ENCODE measurements at regions not wholly inside any gene's neighbourhood (a gene's known extent, or its start where the extent isn't known, plus 50 kb on each side); places are given as distances from the start of the nearest gene placed in this dataset.

- no peak for TF ChIP-seq ATF2 (IDR thresholded peaks at IDR 0.05; ENCODE audit: low read length)
- no peak for TF ChIP-seq ZNF274 (IDR thresholded peaks at IDR 0.05; ENCODE audit: borderline replicate concordance, extremely low read depth, low read length)
- no peak for TF ChIP-seq POLR2A (IDR thresholded peaks at IDR 0.05; ENCODE audit: control extremely low read depth in 1 of 2, low read depth in 2 of 2, low read length in 2 of 2)
- TF ChIP-seq EGR1 (IDR thresholded peaks at IDR 0.05; ENCODE audit: borderline replicate concordance, low read depth, low read length) = no peak
- no peak for TF ChIP-seq EZH2 (IDR thresholded peaks at IDR 0.05; ENCODE audit: low read depth, low read length, severe bottlenecking)
- TF ChIP-seq BRCA1 (IDR thresholded peaks at IDR 0.05; ENCODE audit: low read depth, low read length) = no peak
- no peak for TF ChIP-seq PHF8 (conservative IDR thresholded peaks at IDR 0.05; ENCODE audit: low read depth, low read length)
- TF ChIP-seq CTCF (IDR thresholded peaks at IDR 0.05; ENCODE audit: control extremely low read depth in 1 of 3, insufficient read depth in 1 of 3, low read depth in 1 of 3, low read length in 3 of 3) = no peak
- TF ChIP-seq SIN3A (conservative IDR thresholded peaks at IDR 0.05 in 1 of 2, IDR thresholded peaks at IDR 0.05 in 1 of 2; ENCODE audit: low read depth in 1 of 2, low read length in 2 of 2) = no peak
- no peak for TF ChIP-seq CREB1 (IDR thresholded peaks at IDR 0.05)
- TF ChIP-seq MAX (IDR thresholded peaks at IDR 0.05) = no peak
- TF ChIP-seq SP1 (IDR thresholded peaks at IDR 0.05; ENCODE audit: low read depth, low read length) = no peak
- no peak for TF ChIP-seq YY1 (IDR thresholded peaks at IDR 0.05; ENCODE audit: low read depth, low read length)
These were observed 324.6 kb upstream of the CDH5 start for GRCh38 chr16:66041907-66042306.

All from H1 (cell line).